ENCODE measurements at regions not wholly inside any gene's neighbourhood (a gene's known extent, or its start where the extent isn't known, plus 50 kb on each side); places are given as distances from the start of the nearest gene placed in this dataset.

GRCh38 chr2:42925742-42926433 lies 133.5 kb upstream of the HAAO start:
- no peak for DNase-seq (ENCODE audit: low read depth in 1 of 2, low spot score in 1 of 2)

GRCh38 chr2:42924418-42924886 lies 132.1 kb upstream of the HAAO start:
- no peak for DNase-seq (ENCODE audit: low read depth in 1 of 2, low spot score in 1 of 2)

GRCh38 chr2:42923580-42924417 lies 131.4 kb upstream of the HAAO start:
- no peak for DNase-seq (ENCODE audit: low read depth in 1 of 2, low spot score in 1 of 2)

GRCh38 chr2:42922790-42923579 lies 130.6 kb upstream of the HAAO start:
- no peak for DNase-seq (ENCODE audit: low read depth in 1 of 2, low spot score in 1 of 2)

- no peak for DNase-seq (ENCODE audit: low read depth in 1 of 2, low spot score in 1 of 2)
Observed at GRCh38 chr2:42922293-42922692, 129.9 kb upstream of the HAAO start.

- no peak for DNase-seq (ENCODE audit: low read depth in 1 of 2, low spot score in 1 of 2)
Observed at GRCh38 chr2:42921721-42922120, 129.3 kb upstream of the HAAO start.

GRCh38 chr2:42921147-42921520 lies 128.8 kb upstream of the HAAO start:
- no peak for DNase-seq (ENCODE audit: low read depth in 1 of 2, low spot score in 1 of 2)

- DNase-seq (ENCODE audit: low read depth in 1 of 2, low spot score in 1 of 2): no peak
Observed at GRCh38 chr2:42920446-42921146, 128.2 kb upstream of the HAAO start.

- no peak for DNase-seq (ENCODE audit: low read depth in 1 of 2, low spot score in 1 of 2)
Observed at GRCh38 chr2:42918671-42919318, 126.4 kb upstream of the HAAO start.

GRCh38 chr2:42918041-42918440 lies 125.7 kb upstream of the HAAO start:
- DNase-seq (ENCODE audit: low read depth in 1 of 2, low spot score in 1 of 2): no peak

- DNase-seq (ENCODE audit: low read depth in 1 of 2, low spot score in 1 of 2): no peak
Observed at GRCh38 chr2:42917425-42917927, 125.1 kb upstream of the HAAO start.

- no peak for DNase-seq (ENCODE audit: low read depth in 1 of 2, low spot score in 1 of 2)
Observed at GRCh38 chr2:42916324-42916723, 123.9 kb upstream of the HAAO start.

GRCh38 chr2:42914860-42915259 lies 122.5 kb upstream of the HAAO start:
- no peak for DNase-seq (ENCODE audit: low read depth in 1 of 2, low spot score in 1 of 2)

- no peak for DNase-seq (ENCODE audit: low read depth in 1 of 2, low spot score in 1 of 2)
Observed at GRCh38 chr2:42914314-42914713, 121.9 kb upstream of the HAAO start.

GRCh38 chr2:42913280-42913878 lies 121.0 kb upstream of the HAAO start:
- no peak for DNase-seq (ENCODE audit: low read depth in 1 of 2, low spot score in 1 of 2)

GRCh38 chr2:42910645-42911405 lies 118.4 kb upstream of the HAAO start:
- DNase-seq (ENCODE audit: low read depth in 1 of 2, low spot score in 1 of 2): no peak

GRCh38 chr2:42909966-42910365 lies 117.6 kb upstream of the HAAO start:
- DNase-seq (ENCODE audit: low read depth in 1 of 2, low spot score in 1 of 2): no peak

GRCh38 chr2:42908518-42909200 lies 116.3 kb upstream of the HAAO start:
- no peak for DNase-seq (ENCODE audit: low read depth in 1 of 2, low spot score in 1 of 2)

GRCh38 chr2:42907835-42908234 lies 115.5 kb upstream of the HAAO start:
- DNase-seq (ENCODE audit: low read depth in 1 of 2, low spot score in 1 of 2): no peak
